ENCODE measurements at regions not wholly inside any gene's neighbourhood (a gene's known extent, or its start where the extent isn't known, plus 50 kb on each side); places are given as distances from the start of the nearest gene placed in this dataset.

DNA sequence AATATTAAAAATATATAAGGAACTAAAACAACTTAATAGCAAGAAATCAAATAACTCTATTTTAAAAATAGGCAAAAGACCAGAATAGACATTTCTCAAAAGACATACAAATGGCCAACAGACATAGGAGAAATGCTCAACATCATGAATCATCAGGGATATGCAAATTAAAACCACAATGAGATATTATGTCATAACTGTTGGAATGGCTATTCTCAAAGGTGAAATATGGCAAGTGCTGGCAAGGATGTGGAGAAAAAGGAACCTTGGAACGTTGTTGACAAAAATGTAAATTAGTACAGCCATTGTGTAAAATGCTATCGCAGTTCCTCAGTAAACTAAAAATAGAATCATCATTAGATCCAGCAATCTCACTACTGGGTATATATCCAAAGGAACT lies 468.5 kb downstream of the NFIB start:
- H2AFZ ChIP-seq (ENCODE audit: low read length): no peak overlapping the region
- no peak for DNase-seq (ENCODE audit: low spot score)
- no peaks in the 10 kb centered on the region for H3K4me1 ChIP-seq (ENCODE audit: insufficient read depth, low read length, poor library complexity, severe bottlenecking)
- ChIA-PET CTCF (ENCODE audit: unreplicated experiment) (no interaction called here), POLR2A (interaction anchor here (0.6 kb wide), 1 partner anchor 61 kb away, joined by 3 read pairs; no protein-coding TSS in a partner anchor)
- H3K4me2 ChIP-seq (ENCODE audit: low read length): no peak overlapping the region
- no peaks in the 10 kb centered on the region for H4K20me1 ChIP-seq (ENCODE audit: insufficient read depth, low read length)
- no peak overlapping the region for H3K27ac ChIP-seq (ENCODE audit: low read depth, low read length, poor library complexity, severe bottlenecking)
- intact Hi-C loops (cut with micrococcal nuclease; ENCODE audit: unreplicated experiment): no loop called here
- TF ChIP-seq EZH2phosphoT487 (IDR thresholded peaks at IDR 0.05; ENCODE audit: borderline replicate concordance, low read depth, low read length): no peak
- TF ChIP-seq, protein P1, sequence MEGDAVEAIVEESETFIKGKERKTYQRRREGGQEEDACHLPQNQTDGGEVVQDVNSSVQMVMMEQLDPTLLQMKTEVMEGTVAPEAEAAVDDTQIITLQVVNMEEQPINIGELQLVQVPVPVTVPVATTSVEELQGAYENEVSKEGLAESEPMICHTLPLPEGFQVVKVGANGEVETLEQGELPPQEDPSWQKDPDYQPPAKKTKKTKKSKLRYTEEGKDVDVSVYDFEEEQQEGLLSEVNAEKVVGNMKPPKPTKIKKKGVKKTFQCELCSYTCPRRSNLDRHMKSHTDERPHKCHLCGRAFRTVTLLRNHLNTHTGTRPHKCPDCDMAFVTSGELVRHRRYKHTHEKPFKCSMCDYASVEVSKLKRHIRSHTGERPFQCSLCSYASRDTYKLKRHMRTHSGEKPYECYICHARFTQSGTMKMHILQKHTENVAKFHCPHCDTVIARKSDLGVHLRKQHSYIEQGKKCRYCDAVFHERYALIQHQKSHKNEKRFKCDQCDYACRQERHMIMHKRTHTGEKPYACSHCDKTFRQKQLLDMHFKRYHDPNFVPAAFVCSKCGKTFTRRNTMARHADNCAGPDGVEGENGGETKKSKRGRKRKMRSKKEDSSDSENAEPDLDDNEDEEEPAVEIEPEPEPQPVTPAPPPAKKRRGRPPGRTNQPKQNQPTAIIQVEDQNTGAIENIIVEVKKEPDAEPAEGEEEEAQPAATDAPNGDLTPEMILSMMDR (conservative IDR thresholded peaks at IDR 0.05; ENCODE audit: low read length): no peak
- no TSS peak for BruUV-seq (replicated peaks)
- H3K9me3 ChIP-seq (ENCODE audit: low read length): no peaks in the 10 kb centered on the region
- H3K36me3 ChIP-seq (ENCODE audit: insufficient read depth, low read length): no peaks in the 10 kb centered on the region
- H3K79me2 ChIP-seq (ENCODE audit: insufficient read depth, low read depth, low read length): no peaks in the 10 kb centered on the region
- H3K9me2 ChIP-seq (ENCODE audit: insufficient read depth, low read length): no peaks in the 10 kb centered on the region
- no peak overlapping the region for H3K4me3 ChIP-seq (ENCODE audit: low read depth, low read length, poor library complexity, severe bottlenecking)

DNA sequence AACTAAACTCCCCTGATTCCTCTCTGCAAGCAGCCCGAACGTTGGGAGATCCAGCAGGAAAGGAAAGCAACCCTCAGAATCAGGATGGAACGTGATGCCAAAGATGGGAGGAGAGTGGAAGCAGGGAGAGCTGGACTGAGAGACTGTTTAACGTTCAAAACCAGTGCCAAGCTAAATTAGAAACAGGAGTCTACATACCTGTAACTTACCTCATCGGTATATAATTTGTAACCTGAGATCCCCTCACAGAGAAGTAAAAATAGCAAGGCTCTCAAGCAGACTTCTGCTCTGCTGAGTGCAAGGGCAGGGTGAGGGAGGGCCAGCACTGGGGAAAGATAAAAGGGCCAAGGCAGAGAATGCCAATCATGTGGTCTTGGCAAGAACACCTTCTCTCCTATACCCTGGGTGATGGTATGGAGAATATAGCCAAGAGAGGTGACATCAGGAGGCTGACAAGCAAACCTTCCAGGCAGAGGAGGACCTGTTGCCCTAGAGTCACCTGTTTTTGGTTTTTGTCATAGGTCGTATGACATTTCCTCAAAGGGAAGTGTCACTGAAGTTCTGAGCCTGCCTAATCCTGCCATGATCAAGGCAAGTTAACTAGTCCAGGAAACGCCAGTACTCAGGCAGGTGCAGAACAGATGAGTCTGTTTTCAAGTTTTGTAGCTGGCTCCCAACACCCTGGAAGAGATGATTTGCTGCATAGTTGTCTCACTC lies 472.0 kb downstream of the NFIB start:
- ChIA-PET CTCF (ENCODE audit: unreplicated experiment) (no interaction called here), POLR2A (interaction anchor here (0.5 to 1.2 kb wide), 3 partner anchors 22 to 919 kb away, joined by 3 to 5 read pairs (median 4); no protein-coding TSS in a partner anchor)
- DNase-seq (ENCODE audit: low spot score): no peak
- H3K4me1 ChIP-seq (ENCODE audit: insufficient read depth, low read length, poor library complexity, severe bottlenecking): no peaks in the 10 kb centered on the region
- H3K4me2 ChIP-seq (ENCODE audit: low read length): no peak overlapping the region
- no peak overlapping the region for H2AFZ ChIP-seq (ENCODE audit: low read length)
- no peaks in the 10 kb centered on the region for H3K36me3 ChIP-seq (ENCODE audit: insufficient read depth, low read length)
- TF ChIP-seq EZH2phosphoT487 (IDR thresholded peaks at IDR 0.05; ENCODE audit: borderline replicate concordance, low read depth, low read length): no peak
- TF ChIP-seq, protein P1 (conservative IDR thresholded peaks at IDR 0.05; ENCODE audit: low read length): no peak
- H3K9me3 ChIP-seq (ENCODE audit: low read length): no peaks in the 10 kb centered on the region
- BruUV-seq (replicated peaks): no TSS peak
- intact Hi-C loops (cut with micrococcal nuclease; ENCODE audit: unreplicated experiment): no loop called here
- H4K20me1 ChIP-seq (ENCODE audit: insufficient read depth, low read length): no peaks in the 10 kb centered on the region
- H3K9me2 ChIP-seq (ENCODE audit: insufficient read depth, low read length): no peaks in the 10 kb centered on the region; the same call in 1 of the 2 replicates
- no peak overlapping the region for H3K4me3 ChIP-seq (ENCODE audit: low read depth, low read length, poor library complexity, severe bottlenecking)
- H3K27ac ChIP-seq (ENCODE audit: low read depth, low read length, poor library complexity, severe bottlenecking): no peak overlapping the region
- H3K79me2 ChIP-seq (ENCODE audit: insufficient read depth, low read depth, low read length): no peaks in the 10 kb centered on the region

DNA sequence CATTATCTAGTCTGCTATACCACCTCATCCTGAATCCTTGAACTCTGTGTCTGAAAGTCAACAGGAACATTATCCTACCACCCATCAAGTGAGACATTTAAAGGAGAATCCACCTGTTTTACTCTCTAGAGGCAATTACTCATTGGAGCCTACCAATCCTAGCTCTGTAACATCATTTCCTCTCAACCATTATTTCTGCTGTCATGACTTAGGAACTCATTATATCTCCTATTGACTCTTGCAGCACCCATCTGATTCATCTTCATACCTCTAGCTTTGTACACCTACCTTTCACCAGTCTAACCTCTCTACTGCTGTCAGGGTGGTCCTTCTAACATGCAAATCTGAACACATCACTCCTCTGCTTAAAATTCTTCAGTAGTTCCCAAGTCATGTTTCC lies 481.5 kb downstream of the NFIB start:
- no peaks in the 10 kb centered on the region for H3K9me3 ChIP-seq (ENCODE audit: low read length)
- no TSS peak for BruUV-seq (replicated peaks)
- H3K9me2 ChIP-seq (ENCODE audit: insufficient read depth, low read length): no peaks in the 10 kb centered on the region
- H3K27ac ChIP-seq (ENCODE audit: low read depth, low read length, poor library complexity, severe bottlenecking): no peak overlapping the region
- CTCF ChIA-PET (ENCODE audit: unreplicated experiment): no interaction called here
- no peak for DNase-seq (ENCODE audit: low spot score)
- H3K36me3 ChIP-seq (ENCODE audit: insufficient read depth, low read length): no peaks in the 10 kb centered on the region
- POLR2A ChIA-PET: no interaction called here
- H3K4me3 ChIP-seq (ENCODE audit: low read depth, low read length, poor library complexity, severe bottlenecking): no peak overlapping the region
- no peaks in the 10 kb centered on the region for H4K20me1 ChIP-seq (ENCODE audit: insufficient read depth, low read length)
- H2AFZ ChIP-seq (ENCODE audit: low read length): no peak overlapping the region
- TF ChIP-seq, protein P1 (conservative IDR thresholded peaks at IDR 0.05; ENCODE audit: low read length): no peak
- TF ChIP-seq EZH2phosphoT487 (IDR thresholded peaks at IDR 0.05; ENCODE audit: borderline replicate concordance, low read depth, low read length): no peak
- intact Hi-C loops (cut with micrococcal nuclease; ENCODE audit: unreplicated experiment): no loop called here
- no peak overlapping the region for H3K4me2 ChIP-seq (ENCODE audit: low read length)
- no peaks in the 10 kb centered on the region for H3K4me1 ChIP-seq (ENCODE audit: insufficient read depth, low read length, poor library complexity, severe bottlenecking)
- H3K79me2 ChIP-seq (ENCODE audit: insufficient read depth, low read depth, low read length): no peaks in the 10 kb centered on the region

Measured in OCI-LY7 (cell line).